ENCODE measurements at regions not wholly inside any gene's neighbourhood (a gene's known extent, or its start where the extent isn't known, plus 50 kb on each side); places are given as distances from the start of the nearest gene placed in this dataset.

DNA sequence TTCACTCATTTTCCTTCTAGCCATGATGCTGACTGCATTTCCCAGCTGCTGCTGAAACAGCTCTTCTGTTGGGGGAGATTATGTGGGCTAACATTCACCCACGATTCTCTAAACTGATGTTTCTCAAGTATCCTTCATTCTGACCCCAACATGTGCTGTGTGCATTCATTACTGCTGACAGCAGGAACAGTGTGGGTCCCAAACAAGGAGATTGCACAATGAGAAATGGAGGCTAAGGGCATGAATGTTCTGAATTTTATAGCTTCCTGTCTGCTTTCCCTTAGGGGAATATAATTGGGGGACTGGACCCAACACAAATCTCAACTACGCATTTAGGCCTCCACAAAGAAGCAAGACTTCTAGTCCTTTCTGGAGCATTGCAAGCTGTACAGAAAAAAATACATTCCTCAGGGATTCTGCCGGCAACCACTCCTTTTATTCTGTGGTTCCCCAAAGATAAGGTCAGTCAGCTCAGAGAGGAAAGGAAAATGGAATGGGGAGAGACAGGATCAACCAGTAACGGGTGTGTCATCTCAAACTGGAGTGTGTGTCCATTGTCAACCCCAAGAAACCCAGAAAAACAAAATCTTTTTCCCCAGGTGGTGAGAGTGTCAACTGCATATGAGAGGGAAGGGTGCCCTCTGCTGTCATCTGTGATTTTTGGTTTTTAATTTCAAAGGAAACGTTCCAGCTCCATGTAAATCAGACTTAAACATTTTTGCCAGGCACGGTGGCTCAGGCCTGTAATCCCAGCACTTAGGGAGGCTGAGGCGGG is 81.5 kb upstream of the EGFL6 start (continued):
- TF ChIP-seq, protein P1, sequence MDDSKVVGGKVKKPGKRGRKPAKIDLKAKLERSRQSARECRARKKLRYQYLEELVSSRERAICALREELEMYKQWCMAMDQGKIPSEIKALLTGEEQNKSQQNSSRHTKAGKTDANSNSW (CRISPR knock-in tag; IDR thresholded peaks at IDR 0.05; ENCODE audit: borderline replicate concordance) = no peak
- TF ChIP-seq, protein P2, sequence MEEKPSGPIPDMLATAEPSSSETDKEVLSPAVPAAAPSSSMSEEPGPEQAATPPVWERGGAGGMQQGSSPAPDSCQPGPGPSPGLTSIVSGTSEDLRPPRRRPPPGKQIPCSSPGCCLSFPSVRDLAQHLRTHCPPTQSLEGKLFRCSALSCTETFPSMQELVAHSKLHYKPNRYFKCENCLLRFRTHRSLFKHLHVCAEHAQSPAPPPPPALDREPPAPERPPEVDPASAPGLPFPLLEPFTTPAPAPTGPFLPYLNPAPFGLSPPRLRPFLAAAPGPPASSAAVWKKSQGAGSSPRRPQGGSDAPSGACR (CRISPR knock-in tag; IDR thresholded peaks at IDR 0.05) = no peak
- no peak for TF ChIP-seq ZFP36 (IDR thresholded peaks at IDR 0.05; ENCODE audit: borderline replicate concordance, low read depth, low read length, partially characterized antibody)
- TF ChIP-seq ZNF570 (CRISPR knock-in tag; IDR thresholded peaks at IDR 0.05; ENCODE audit: borderline replicate concordance) = no peak
- no peak for TF ChIP-seq POLR2AphosphoS2 (IDR thresholded peaks at IDR 0.05; ENCODE audit: low read depth, low read length)
- no peak for TF ChIP-seq RARA (CRISPR knock-in tag; IDR thresholded peaks at IDR 0.05)
- no peak for TF ChIP-seq ZSCAN9 (CRISPR knock-in tag; IDR thresholded peaks at IDR 0.05; ENCODE audit: borderline replicate concordance)
- TF ChIP-seq ZNF879 (CRISPR knock-in tag; IDR thresholded peaks at IDR 0.05) = no peak
- TF ChIP-seq STAG1 (CRISPR knock-in tag; IDR thresholded peaks at IDR 0.05) = peak; percentile 78

DNA sequence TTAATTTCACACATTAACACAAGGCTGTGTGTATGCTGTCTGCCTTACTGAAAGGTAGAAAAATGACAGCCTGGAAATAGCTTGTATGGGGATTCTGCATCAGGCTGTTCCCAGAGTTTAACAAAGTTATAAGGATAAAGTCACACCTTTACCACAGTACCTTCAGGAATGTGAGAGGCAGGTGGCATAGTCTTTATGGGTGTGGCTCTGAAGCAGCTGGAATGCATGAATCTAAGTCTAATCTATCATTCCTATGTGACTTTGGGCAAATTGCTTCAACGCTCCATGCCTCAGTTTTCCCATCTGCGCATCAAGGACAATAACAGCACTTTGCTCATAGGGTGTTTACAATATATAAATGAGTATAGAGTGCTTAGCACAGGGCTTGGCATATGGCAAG is 84.2 kb upstream of the EGFL6 start:
- Histone ChIP-seq H3K4me3 (replicated peaks in 1 of 3; ENCODE audit: insufficient read depth in 1 of 3, low read depth in 2 of 3, low read length in 3 of 3) (no peak overlapping the region), H3K27me3 (ENCODE audit: control insufficient read depth in 1 of 2, insufficient read depth in 2 of 2, low read length in 2 of 2) (no peaks in the 10 kb centered on the region), H3K36me3 (replicated peaks in 1 of 2; ENCODE audit: control insufficient read depth in 1 of 2, insufficient read depth in 2 of 2, low read length in 2 of 2) (no peaks in the 10 kb centered on the region), H3K79me2 (ENCODE audit: insufficient read depth, low read length) (no peaks in the 10 kb centered on the region), H3K4me2 (ENCODE audit: low read depth, low read length) (no peak overlapping the region), H2AFZ (ENCODE audit: low read length) (no peak overlapping the region), H4K20me1 (ENCODE audit: insufficient read depth, low read length) (no peaks in the 10 kb centered on the region), H3K4me1 (ENCODE audit: insufficient read depth, low read length) (no peaks in the 10 kb centered on the region), H3K9me3 (ENCODE audit: low read length) (no peaks in the 10 kb centered on the region), H3K27ac (ENCODE audit: extremely low read length, insufficient read depth, low read length) (no peak overlapping the region), H3K9ac (ENCODE audit: insufficient read depth, low read depth, low read length) (no peak overlapping the region)
- in situ Hi-C loops (cut with HindIII; ENCODE audit: extremely low pct_ligation_motif_present, low pct_unique_long_range_greater_than_20kb) (loop anchor here (25.0 kb wide), 1 partner anchor 423 kb away; no protein-coding TSS in a partner anchor), intact Hi-C loops (cut with micrococcal nuclease; ENCODE audit: unreplicated experiment) (no loop called here)
- ChIA-PET CTCF (ENCODE audit: low intra/inter-chr PET ratio, low total read pairs) (no interaction called here), POLR2A (no interaction called here)
- FAIRE-seq = no peak
- ATAC-seq = no peak
- DNase-seq (ENCODE audit: low spot score) = no peak
- no TSS peak for BruUV-seq (replicated peaks)
- 60% methylated on average over 1 of the region's 2 CpGs for WGBS (ENCODE audit: low lambda C conversion rate)
- no peak for TF ChIP-seq ZNF720 (CRISPR knock-in tag; IDR thresholded peaks at IDR 0.05)
- TF ChIP-seq, protein P3, sequence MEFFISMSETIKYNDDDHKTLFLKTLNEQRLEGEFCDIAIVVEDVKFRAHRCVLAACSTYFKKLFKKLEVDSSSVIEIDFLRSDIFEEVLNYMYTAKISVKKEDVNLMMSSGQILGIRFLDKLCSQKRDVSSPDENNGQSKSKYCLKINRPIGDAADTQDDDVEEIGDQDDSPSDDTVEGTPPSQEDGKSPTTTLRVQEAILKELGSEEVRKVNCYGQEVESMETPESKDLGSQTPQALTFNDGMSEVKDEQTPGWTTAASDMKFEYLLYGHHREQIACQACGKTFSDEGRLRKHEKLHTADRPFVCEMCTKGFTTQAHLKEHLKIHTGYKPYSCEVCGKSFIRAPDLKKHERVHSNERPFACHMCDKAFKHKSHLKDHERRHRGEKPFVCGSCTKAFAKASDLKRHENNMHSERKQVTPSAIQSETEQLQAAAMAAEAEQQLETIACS (CRISPR knock-in tag; IDR thresholded peaks at IDR 0.05) = no peak
- no peak for TF ChIP-seq ZNF350 (CRISPR knock-in tag; IDR thresholded peaks at IDR 0.05; ENCODE audit: borderline replicate concordance, low read depth)
- TF ChIP-seq NBN (conservative IDR thresholded peaks at IDR 0.05) = no peak
- TF ChIP-seq HNRNPLL (IDR thresholded peaks at IDR 0.05; ENCODE audit: low read depth, low read length, poor library complexity, severe bottlenecking) = no peak
- TF ChIP-seq, protein P4, sequence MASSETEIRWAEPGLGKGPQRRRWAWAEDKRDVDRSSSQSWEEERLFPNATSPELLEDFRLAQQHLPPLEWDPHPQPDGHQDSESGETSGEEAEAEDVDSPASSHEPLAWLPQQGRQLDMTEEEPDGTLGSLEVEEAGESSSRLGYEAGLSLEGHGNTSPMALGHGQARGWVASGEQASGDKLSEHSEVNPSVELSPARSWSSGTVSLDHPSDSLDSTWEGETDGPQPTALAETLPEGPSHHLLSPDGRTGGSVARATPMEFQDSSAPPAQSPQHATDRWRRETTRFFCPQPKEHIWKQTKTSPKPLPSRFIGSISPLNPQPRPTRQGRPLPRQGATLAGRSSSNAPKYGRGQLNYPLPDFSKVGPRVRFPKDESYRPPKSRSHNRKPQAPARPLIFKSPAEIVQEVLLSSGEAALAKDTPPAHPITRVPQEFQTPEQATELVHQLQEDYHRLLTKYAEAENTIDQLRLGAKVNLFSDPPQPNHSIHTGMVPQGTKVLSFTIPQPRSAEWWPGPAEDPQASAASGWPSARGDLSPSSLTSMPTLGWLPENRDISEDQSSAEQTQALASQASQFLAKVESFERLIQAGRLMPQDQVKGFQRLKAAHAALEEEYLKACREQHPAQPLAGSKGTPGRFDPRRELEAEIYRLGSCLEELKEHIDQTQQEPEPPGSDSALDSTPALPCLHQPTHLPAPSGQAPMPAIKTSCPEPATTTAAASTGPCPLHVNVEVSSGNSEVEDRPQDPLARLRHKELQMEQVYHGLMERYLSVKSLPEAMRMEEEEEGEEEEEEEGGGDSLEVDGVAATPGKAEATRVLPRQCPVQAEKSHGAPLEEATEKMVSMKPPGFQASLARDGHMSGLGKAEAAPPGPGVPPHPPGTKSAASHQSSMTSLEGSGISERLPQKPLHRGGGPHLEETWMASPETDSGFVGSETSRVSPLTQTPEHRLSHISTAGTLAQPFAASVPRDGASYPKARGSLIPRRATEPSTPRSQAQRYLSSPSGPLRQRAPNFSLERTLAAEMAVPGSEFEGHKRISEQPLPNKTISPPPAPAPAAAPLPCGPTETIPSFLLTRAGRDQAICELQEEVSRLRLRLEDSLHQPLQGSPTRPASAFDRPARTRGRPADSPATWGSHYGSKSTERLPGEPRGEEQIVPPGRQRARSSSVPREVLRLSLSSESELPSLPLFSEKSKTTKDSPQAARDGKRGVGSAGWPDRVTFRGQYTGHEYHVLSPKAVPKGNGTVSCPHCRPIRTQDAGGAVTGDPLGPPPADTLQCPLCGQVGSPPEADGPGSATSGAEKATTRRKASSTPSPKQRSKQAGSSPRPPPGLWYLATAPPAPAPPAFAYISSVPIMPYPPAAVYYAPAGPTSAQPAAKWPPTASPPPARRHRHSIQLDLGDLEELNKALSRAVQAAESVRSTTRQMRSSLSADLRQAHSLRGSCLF (CRISPR knock-in tag; IDR thresholded peaks at IDR 0.05; ENCODE audit: borderline replicate concordance) = no peak
- no peak for TF ChIP-seq ZNF747 (CRISPR knock-in tag; IDR thresholded peaks at IDR 0.05; ENCODE audit: borderline replicate concordance)

Measured in HepG2 (cell line).